Prostate gland (tissue), 2 donors: ENCODE measurements at regions not wholly inside any gene's neighbourhood (a gene's known extent, or its start where the extent isn't known, plus 50 kb on each side); places are given as distances from the start of the nearest gene placed in this dataset.

Source experiments
- CTCF ChIP-seq, 4 experiments: fragments of 200-600 bp in 2 of 4; fragments of 450-650 bp in 2 of 4; sonication (generic) in 2 of 4; IDR thresholded peaks; 1 replicate in 3 of 4; 2 replicates in 1 of 4; pipeline ENCODE4 v1.5.1; 2016 to 2019; ENCODE audit warnings: antibody characterized with exemption in 4 of 4, mild to moderate bottlenecking in 2 of 4, moderate library complexity in 2 of 4
- POLR2A ChIP-seq: fragments of 450-650 bp; IDR thresholded peaks from one replicate; pipeline ENCODE4 v1.6.1; 2016; ENCODE audit warnings: antibody characterized with exemption, mild to moderate bottlenecking
- POLR2AphosphoS5 ChIP-seq: sonication (generic); formaldehyde crosslinking; IDR thresholded peaks from one replicate; pipeline ENCODE4 v1.6.1; 2017; ENCODE audit warnings: antibody characterized with exemption

- no peak for TF ChIP-seq CTCF (IDR thresholded peaks at IDR 0.05)
- TF ChIP-seq POLR2A, result no peak
- no peak for TF ChIP-seq POLR2AphosphoS5
Observed at GRCh38 chr2:20523799-20524187, 76.9 kb downstream of the RHOB start.
